ENCODE measurements at regions not wholly inside any gene's neighbourhood (a gene's known extent, or its start where the extent isn't known, plus 50 kb on each side); places are given as distances from the start of the nearest gene placed in this dataset.

DNA sequence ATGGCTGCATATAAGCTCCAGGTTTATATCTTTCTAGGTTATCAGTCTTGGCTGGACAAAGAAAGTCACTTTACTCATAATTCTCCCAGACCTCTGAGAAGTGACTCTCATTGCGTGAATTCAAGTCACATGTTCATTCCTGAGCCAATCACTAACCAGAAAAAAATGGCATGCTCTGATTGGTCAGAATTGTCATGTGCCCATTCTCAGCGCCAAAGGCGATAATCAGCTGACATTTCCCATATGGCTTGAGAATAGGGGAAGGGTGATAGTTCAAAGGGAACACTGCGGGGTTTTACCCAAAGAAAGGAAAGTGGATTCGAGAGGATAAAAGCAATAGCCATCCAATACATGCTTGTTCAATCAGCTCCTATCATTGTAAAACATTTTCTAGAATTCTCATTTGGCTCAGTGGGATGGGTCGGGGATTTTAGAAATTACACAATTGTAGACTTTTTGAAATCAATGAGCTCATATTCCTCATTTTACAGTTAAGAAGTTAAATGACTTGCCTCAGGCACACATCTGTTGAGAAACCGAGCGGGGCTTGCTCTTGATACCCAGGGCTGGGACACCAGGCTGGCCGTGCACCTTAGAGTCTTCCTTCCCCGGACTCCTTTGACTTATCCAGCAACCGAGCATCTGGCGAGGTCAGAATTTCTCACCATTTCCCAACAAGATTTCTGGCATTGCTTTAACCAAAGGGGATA is 454.0 kb upstream of the TBX3 start:
- DNase-seq (ENCODE audit: low spot score), result no peak

DNA sequence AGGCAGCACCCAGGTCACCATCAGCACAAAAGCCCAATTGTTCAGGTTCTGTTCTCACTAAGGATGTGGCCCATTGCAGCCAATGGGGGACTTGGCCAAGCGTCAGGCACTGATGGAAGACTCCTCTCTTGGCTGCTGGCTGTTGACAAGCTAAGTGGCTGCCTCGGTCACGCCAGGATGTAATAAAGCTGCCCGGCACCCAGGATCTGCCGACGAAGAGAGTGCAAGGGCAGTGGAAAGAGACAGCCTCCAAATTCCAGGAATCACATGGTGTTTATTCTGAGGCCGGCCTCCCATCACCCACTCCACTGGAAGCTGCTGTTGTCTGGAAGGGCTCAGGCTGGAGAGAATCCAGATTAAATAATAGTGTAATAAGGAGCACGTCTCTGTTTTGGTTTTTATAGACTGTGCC is 451.8 kb upstream of the TBX3 start:
- peak; percentile 72 for DNase-seq (ENCODE audit: low spot score)

- DNase-seq (ENCODE audit: low spot score), result no peak
Observed at GRCh38 chr12:115134298-115134697, 450.3 kb upstream of the TBX3 start.

- DNase-seq (ENCODE audit: low spot score), result no peak
Observed at GRCh38 chr12:115132905-115133304, 448.9 kb upstream of the TBX3 start.

DNA sequence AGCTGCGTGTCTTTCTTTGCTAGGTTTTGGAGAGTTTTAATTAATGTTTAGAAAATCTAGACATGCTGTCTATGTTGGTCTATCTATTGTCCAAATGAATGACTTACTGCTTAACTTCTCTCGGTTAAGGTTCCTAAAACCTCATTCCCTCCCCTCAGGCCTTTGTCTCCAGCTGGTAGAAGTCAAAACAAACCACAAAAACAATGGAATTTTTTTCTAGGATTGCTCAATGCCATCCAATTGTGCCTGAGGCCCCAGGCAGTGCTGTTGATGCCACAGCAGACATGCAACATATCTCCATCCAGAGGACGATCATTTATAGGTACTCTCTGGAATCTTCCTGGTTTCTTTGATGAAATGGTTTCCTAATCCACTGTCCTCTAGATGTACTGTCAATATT is 448.2 kb upstream of the TBX3 start:
- no peak for DNase-seq (ENCODE audit: low spot score)

GRCh38 chr12:115129727-115130126 is 445.8 kb upstream of the TBX3 start:
- DNase-seq (ENCODE audit: low spot score), result no peak

- no peak for DNase-seq (ENCODE audit: low spot score)
Observed at GRCh38 chr12:115121053-115121452, 437.1 kb upstream of the TBX3 start.

- DNase-seq (ENCODE audit: low spot score), result no peak
Observed at GRCh38 chr12:115118177-115118724, 434.3 kb upstream of the TBX3 start.

- DNase-seq (ENCODE audit: low spot score), result no peak
Observed at GRCh38 chr12:115114140-115114539, 430.2 kb upstream of the TBX3 start.

GRCh38 chr12:115109863-115110262 is 425.9 kb upstream of the TBX3 start:
- no peak for DNase-seq (ENCODE audit: low spot score)

- no peak for DNase-seq (ENCODE audit: low spot score)
Observed at GRCh38 chr12:115108129-115109100, 424.4 kb upstream of the TBX3 start.

DNA sequence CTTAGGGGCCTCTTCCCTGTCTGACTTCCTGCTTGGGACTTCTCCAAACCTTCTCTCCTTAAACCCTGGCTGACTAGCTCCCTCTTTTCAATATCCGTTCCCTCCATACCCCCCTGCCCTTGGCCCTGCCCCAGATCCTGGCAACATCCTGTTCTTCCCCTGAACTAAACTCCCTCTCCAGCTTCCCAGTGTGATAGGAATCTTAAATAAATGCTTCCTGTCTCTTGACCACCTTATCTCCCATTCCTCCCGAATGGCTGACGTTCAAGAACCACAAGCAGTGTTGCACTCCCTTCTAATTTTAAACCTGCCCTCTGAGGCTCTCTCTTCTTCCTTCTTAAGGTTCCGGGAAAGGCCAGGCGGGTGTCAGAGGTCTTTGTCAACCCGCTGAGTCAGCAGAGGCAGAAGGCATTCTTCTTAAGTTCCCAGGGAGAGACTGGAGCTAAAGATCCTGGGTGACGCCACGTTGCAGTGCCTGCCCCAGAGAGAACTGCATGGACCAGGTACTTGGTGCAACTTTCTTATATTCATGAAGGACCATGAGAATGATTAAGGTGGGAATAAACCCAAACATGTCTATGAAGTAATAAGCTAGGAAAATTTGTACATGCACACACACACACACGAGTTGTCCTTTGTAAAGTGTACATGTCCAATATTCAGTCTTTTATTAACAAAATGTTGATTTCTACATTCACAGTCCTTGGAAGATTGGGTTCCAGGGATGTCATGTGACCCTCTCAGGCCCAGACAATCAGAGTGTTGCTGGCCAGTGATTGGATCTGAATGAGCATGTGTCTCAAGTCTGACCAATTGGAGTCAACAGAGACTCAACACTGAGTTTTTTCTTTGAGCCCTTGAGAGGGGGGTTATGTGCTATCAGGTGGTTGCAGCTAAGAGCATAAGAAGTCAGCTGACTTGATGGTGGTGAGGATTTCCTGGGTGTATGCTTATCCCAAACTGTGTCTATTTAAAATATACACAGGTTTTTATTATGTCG is 420.2 kb upstream of the TBX3 start:
- DNase-seq (ENCODE audit: low spot score), result no peak

DNA sequence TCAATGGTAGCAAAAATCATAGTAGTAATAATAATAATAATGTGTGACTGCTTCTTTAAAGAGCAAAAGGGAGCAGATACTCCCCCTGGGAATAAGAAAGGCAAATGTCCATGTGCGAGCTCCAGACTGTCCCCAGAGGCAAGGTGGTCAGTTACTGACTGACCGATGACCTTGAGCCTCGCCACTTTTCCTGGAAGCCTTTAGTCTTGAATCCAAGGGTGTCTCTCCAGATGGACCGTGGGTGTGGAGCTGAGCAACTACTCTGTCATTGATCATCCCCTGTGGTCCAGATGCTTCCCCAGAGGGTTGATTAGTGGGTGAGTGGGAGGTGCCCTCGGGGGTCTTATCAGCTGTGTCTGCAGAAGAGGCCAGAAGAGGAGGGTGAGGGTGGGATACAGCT is 418.5 kb upstream of the TBX3 start:
- DNase-seq (ENCODE audit: low spot score), result no peak

- DNase-seq (ENCODE audit: low spot score), result no peak
Observed at GRCh38 chr12:115101520-115101919, 417.5 kb upstream of the TBX3 start.

DNA sequence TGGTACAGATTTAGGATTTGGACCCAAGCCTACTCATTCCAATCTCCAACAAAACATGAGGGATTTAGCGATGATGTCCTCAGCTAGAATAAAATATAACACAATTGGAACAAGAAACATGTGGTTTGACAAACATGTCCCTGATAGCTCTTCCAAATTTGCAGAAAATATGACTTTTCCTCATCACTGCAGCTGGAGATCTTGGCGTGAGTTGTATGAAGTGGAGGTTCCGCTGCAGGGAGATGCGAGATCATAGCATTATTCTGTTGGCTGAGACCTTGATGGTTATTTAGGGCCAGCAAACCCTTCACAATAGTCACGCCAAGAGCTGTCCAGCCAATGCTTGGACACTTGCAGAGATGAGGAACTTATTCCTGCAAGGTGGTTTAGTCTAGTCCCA is 413.4 kb upstream of the TBX3 start:
- no peak for DNase-seq (ENCODE audit: low spot score)

- no peak for DNase-seq (ENCODE audit: low spot score)
Observed at GRCh38 chr12:115096588-115097397, 412.8 kb upstream of the TBX3 start.

DNA sequence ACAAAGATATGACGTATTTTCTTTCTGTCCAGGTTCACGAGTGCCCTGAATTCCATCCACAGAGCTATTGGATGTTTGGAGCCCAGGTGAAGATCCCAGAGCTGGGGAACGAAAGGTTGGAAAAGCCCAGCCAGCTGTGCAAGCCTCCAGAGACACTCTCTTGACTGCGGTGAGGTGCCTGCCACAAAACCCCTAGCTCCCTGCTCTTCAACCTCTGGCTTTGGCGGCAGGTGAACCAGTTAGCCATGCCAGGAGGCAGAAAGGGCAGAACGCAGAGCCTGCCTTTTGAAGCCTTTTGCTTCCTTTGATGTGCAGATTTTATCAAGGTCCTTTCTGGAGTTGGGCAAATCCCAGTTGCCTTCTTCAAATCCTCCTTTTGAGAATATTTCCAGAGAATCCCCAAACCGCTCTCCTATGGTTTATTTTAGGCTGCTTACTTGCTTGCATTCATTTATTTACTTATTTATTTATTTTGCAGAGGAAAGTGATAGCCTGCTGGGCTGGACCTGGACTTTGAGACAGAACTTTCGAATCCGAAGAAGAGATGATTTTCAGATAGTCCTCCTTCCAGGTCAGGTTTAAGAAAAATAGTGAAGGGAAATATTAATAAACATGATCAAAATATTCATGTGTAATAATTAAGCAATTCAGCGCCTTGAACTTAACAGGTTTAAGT is 411.2 kb upstream of the TBX3 start:
- DNase-seq (ENCODE audit: low spot score), result no peak

- DNase-seq (ENCODE audit: low spot score), result no peak
Observed at GRCh38 chr12:115094163-115094816, 410.3 kb upstream of the TBX3 start.

DNA sequence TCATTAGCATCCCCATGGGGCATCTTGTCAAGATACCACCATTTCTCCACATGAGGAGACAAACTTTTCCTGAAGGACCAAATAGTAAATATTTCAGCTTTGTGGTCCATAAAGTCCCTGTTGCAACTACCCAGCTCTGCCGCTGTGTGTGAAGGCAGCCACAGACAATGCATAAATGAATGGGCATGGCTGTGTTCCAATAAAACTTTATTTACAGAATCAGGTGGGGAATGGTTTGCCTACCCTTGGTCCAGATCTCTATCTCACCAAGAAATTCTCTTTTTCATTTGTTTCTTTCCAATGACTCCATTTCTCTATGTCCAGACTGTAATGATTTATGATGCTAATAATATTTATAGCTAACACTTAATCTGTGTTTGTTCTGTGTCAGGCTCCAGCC is 409.3 kb upstream of the TBX3 start:
- DNase-seq (ENCODE audit: low spot score), result no peak

DNA sequence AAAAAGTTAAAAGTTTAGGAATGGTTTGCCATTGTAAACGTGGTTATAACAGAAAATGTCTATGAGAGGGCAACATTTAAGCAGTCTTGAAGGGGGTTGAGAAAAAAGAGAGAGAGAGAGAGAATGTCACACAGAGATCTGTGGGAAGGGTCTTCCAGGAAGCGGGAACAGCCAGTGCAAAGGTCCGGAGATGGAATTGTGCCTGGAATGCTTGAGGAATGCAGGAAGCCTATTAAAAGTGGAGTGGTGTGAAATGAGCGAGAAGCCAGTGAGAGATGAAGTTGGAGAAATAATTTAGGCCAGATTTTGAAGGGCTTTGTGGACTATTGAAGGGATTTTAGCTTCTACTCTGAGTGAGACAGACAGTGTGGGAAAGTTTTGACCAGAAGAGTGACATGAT is 406.8 kb upstream of the TBX3 start:
- DNase-seq (ENCODE audit: low spot score), result no peak
